ENCODE measurements at regions not wholly inside any gene's neighbourhood (a gene's known extent, or its start where the extent isn't known, plus 50 kb on each side); places are given as distances from the start of the nearest gene placed in this dataset.

DNA sequence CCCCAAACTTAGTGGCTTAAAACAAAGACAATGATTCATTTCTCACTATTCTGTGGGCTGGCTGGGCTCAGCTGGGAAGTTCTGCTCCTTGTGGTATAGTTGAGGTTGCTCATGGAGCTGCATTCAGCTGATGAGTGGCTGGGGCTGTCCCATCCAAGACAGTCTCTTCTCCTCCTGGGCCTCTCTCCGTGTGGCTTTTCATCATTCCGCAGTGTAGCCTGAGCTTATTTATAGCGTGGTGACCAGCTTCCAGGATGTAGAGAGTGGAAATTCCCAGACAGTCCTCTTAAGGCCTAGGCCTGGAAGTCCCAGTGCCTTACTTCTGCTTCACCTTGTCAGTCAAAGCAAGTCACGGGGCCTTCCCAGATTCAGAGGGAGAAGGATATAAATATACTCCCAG, 136.7 kb upstream of the DAZL start:
- no peak overlapping the region for H3K27ac ChIP-seq
- no peak for TF ChIP-seq ZFX (IDR thresholded peaks at IDR 0.05; ENCODE audit: borderline replicate concordance)
- TF ChIP-seq, protein P1, sequence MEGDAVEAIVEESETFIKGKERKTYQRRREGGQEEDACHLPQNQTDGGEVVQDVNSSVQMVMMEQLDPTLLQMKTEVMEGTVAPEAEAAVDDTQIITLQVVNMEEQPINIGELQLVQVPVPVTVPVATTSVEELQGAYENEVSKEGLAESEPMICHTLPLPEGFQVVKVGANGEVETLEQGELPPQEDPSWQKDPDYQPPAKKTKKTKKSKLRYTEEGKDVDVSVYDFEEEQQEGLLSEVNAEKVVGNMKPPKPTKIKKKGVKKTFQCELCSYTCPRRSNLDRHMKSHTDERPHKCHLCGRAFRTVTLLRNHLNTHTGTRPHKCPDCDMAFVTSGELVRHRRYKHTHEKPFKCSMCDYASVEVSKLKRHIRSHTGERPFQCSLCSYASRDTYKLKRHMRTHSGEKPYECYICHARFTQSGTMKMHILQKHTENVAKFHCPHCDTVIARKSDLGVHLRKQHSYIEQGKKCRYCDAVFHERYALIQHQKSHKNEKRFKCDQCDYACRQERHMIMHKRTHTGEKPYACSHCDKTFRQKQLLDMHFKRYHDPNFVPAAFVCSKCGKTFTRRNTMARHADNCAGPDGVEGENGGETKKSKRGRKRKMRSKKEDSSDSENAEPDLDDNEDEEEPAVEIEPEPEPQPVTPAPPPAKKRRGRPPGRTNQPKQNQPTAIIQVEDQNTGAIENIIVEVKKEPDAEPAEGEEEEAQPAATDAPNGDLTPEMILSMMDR (IDR thresholded peaks at IDR 0.05), result no peak

DNA sequence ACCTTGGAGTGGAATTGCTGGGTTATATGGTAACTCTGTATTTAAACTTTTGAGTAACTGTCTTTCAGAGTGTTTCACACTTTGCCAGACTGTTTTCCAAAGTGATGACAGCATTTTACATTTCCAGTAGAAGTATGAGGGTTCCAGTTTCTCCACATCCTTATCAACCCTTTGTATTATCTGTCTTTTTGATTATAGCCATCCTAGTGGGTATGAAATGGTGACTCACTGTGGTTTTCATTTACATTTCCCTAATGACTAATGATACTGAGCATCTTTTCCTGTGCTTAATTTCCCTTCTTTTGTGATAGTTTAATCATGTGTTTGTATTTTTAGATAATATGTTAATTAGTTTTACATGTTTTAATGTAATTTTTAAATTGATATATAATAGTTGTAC, 138.1 kb upstream of the DAZL start:
- TF ChIP-seq, protein P1 (IDR thresholded peaks at IDR 0.05), result no peak
- no peak for TF ChIP-seq ZFX (IDR thresholded peaks at IDR 0.05; ENCODE audit: borderline replicate concordance)
- H3K27ac ChIP-seq, result no peak overlapping the region

DNA sequence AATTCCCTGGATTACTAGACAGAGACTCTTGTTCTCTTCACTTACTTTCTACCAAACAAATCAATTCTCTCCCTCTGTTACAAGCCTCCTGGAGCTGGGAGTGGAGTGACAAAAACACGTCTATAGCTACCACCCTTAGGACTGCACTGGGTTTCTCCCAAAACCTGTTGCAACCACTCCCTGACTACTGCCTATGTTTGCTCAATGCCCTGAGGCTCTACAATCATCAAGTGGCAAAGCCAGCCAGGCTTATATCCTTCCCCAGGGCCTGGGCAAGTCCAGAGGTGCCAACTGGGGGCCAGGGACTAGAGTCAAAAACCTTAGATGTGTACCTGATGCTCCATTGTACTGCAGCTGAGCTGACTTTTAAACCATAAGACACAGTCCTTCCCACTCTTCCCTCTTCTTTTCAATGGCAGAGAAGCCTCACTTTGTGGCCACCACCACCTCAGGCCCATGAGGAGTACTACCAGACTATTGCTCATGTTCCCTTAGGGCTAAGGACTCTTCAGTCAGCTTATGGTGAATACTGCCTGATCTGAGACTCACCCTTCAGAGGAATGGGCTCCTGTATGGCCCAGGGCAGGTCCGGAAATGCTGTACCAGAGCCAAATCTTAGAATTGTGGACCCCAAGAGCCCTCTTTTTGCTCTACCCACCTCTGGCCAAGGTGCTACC, 125.4 kb upstream of the PLCL2 start:
- no peak for TF ChIP-seq ZFX (IDR thresholded peaks at IDR 0.05; ENCODE audit: borderline replicate concordance)
- TF ChIP-seq, protein P1 (IDR thresholded peaks at IDR 0.05), result no peak
- H3K27ac ChIP-seq, result no peak overlapping the region

DNA sequence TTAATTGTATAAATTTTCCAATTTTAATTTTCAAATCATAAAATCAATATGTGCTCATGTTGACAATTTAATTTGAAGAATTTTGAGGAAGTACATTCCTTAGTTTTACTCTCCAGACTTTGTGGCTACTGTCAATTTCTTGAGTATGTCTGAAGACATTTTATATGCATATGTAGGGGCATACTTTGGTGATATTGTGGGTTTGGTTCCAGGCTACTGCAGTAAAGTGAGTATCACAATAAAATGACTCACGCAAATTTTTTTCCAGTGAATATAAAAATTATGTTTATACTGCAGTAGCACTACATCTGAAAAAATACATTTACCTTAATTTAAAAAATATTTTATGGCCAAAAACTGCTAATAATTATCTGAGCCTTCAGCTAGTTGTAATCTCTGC, 123.2 kb upstream of the PLCL2 start:
- H3K27ac ChIP-seq, result no peak overlapping the region
- TF ChIP-seq ZFX (IDR thresholded peaks at IDR 0.05; ENCODE audit: borderline replicate concordance), result no peak
- TF ChIP-seq, protein P1 (IDR thresholded peaks at IDR 0.05), result no peak

DNA sequence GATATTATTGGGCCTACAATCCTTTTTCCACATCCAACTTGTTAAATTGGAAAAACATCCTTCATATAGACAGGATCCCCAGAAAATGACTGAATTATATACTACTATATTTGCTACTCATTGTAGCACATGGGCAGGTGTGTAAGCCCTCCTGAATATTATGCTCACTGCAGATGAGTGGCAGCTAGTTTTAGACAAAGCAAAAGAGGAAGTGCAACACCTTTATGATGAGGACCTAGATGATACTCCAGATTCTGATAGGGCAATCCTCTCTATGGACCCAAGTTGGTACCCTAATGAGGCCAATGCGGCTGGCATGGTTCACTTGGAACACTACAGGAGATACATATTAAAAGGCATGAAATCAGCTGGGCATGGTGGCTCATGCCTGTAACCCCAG, 119.1 kb upstream of the PLCL2 start:
- TF ChIP-seq ZFX (IDR thresholded peaks at IDR 0.05; ENCODE audit: borderline replicate concordance), result no peak
- TF ChIP-seq, protein P1 (IDR thresholded peaks at IDR 0.05), result no peak
- H3K27ac ChIP-seq, result no peak overlapping the region

DNA sequence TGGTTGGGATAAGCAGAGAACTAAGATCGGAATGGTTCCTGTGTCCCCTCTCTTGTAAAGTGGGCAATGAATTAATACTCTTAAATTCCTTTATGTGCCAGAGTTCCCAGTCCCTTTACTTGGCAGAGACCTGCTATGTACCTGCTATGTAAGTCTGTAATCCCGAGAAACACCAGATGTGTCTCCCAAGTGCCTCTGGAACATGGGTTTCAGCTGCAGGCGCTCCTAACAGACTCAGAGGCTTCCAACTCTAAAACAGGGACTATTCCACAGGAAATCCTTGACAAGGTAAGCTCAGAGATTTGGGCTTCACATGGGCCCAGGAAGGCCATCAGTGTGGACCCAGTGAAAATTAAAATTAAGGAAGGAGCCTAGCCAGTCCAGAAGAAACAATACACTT, 117.7 kb upstream of the PLCL2 start:
- H3K27ac ChIP-seq, result no peak overlapping the region
- TF ChIP-seq, protein P1 (IDR thresholded peaks at IDR 0.05), result no peak
- TF ChIP-seq ZFX (IDR thresholded peaks at IDR 0.05; ENCODE audit: borderline replicate concordance), result no peak

DNA sequence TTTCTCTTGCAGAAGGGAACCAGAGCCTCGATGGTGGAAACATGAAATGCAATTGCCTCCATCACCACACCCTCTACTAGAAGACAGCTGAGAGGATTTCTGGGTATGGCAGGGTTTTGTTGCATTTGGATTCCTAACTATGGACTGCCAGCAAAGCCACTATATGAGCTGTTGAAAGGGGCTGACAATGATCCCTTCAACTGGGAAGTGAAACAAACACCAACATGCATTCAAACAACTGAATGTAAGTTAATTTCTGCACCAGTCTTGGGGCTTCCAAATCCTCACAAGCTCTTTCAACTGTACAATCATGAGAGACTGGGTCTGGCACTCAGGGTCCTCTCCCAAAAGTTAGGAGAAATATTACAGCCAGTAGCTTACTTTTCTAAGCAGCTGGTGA, 116.7 kb upstream of the PLCL2 start:
- H3K27ac ChIP-seq, result no peak overlapping the region
- no peak for TF ChIP-seq ZFX (IDR thresholded peaks at IDR 0.05; ENCODE audit: borderline replicate concordance)
- TF ChIP-seq, protein P1 (IDR thresholded peaks at IDR 0.05), result no peak
